CD4-positive, alpha-beta T cell treated with Interleukin-2 at 100 ng/mL for 4 hours (primary cell): ENCODE measurements at regions not wholly inside any gene's neighbourhood (a gene's known extent, or its start where the extent isn't known, plus 50 kb on each side); places are given as distances from the start of the nearest gene placed in this dataset.

Source experiments
- DNase-seq: peaks from one replicate; pipeline ENCODE4 v3.0.0-alpha.2; 2020; ENCODE audit warnings: low spot score

DNA sequence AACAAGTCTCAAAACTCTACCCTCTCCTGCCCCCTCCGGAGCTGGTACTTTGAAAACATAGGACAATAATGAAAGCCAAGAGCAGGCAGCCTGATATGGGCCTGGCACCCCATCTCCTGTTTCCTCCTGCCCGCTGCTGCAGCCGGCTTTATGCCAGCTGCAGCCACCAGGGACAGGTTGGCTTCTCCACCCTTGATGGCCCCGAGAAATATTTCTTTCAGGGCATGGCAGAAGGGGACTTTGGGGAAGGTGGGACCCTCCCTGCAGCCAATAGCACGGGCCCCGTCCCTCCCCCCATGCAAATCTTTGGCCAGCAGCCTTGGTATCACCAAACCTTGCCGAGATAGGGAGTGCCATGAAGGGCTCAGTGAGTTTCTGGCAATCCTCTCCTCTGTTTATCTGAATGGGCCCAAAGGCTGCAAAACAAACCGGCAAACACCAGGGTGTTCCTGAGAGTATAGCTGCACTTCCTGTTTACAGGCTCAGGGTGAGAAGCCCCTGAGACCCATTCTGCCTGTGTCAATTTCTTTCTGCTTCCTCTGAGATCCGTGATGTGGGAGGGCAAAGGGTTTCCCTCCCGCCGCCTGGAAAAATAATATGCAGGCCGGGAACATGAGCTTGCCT is 73.4 kb upstream of the BOD1 start:
- DNase-seq, result no peak

DNA sequence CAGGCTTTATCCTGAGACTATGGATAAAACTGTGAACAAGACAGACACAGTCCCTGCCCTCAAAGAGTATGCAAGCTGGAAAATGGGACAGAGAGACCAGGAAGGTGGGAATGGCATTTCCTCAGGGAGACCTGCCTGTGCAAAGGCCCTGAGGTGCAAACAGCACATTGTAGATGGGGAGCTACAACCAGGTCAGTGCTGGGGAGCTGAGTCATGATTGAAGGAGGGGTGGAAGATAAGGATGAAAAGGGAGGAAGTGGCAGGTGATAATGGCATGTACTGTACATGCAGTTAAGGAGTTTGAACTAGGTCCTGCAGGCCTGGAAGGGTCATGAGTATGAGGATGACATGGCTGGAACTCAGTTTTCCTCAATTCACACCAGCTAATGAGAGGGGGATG is 75.5 kb upstream of the BOD1 start:
- DNase-seq, result no peak

DNA sequence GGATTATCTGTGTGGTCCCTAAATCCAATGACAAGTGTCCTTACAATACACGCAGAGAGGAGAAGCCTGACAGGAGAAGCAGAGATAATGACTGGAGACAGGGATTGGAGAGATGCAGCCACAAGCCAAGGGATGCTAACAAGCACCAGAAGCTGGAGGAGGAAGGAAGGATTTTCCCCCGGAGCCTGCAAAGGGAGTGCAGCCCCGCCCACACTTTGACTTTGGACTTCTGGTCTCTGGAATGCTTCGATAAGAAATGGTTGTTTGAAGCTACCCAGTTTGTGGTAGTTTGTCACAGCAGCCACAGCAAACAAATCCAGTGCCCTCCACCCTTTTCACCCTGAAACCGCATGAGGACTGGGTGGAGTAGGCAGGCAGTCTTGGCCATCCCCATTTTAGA is 77.2 kb upstream of the BOD1 start:
- no peak for DNase-seq

DNA sequence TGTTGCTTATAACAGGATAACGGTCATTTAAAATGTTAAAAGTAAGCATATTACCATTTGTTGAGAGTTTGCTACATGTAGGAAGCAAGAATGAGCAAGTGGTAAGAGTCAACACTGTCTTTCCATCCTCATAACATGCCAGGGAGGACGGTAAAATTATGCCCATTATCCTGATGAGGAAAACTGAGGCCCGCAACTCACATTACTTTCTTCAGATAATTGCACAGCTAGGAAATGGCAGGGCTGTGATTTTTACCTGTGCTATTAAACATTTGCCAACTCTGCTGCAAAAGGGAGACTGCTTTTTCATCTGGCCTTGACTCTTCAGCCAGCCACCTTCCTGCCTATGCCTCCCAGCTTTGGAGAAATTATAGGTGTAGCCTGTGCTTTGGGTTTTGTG is 79.8 kb upstream of the BOD1 start:
- DNase-seq, result no peak

DNA sequence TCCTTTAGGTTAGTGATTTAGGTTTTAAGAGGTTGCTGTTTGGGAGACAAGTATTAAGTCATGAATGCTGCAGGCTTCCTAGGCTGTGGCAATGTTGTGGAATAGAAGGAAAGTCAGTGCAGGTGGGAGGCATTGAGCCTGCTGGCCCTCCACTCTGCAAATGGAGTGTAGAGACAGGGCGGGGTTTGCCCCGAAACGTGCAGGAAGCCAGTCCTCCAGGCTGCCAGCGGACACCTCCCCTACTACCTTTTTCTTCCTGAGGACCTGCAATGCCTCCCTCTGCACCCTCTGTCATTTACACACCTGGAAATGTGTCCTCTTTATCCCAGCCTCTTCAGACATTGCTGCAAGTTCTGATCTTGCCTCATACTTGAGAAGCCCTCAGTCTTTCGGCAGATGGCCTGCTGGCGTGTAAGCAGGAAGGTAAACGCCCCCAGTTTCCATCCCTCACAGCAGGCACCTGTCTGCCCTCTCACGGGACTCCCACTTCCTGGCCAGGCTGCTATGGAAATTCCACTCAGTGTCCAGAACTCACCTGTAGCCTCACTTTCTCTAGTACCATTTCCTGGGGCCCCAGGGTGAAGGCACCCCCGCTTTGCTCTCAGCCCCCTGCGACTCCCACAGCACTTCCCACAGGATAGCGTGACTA is 81.6 kb upstream of the BOD1 start:
- no peak for DNase-seq

GRCh38 chr5:173699966-173700365 is 83.5 kb upstream of the BOD1 start:
- DNase-seq, result no peak

GRCh38 chr5:173703466-173703865 is 87.0 kb upstream of the BOD1 start:
- no peak for DNase-seq

DNA sequence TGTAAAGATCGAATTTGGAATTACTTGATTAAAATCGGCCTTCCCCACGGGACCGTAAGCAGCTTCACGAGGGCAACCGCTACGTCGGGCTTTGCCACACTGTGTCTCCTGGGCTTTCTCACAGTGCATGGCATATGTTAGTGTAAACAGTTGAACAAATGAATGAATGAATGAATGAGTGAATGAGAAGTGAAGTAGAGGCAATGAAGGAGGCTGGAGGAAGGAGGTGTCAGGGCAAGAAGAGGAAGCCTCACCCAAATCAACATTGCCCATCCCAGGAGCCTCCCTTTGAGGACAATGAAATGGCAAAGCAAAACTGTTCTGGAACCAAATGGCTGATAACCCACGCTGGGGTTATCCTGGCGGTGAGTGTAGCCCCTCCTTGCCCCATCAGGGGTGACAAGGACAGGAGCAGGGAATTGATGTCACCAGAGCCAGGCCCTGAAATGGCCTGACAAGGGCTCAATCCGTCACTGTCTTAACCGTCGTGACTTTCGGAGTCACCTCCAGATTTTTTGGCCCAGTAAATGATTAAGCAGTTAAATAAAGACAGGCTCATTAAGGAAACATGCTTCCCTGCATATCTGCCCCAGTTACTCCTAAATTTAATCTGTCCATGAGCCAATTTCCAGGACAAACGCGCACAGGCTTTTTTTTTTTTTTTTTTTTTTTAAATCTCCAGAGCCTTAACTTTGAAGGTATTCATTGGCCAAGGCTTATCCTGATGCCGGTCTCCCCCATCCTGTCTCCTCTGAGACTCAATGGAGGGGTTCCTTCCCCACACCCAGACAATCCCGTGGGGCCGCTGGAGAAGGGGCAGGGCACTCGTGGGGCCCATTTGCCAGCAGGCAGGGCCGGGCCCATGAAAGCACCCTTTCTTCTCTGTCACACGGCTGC is 88.4 kb upstream of the BOD1 start:
- DNase-seq, result no peak

GRCh38 chr5:173705512-173706044 is 89.1 kb upstream of the BOD1 start:
- DNase-seq, result no peak

DNA sequence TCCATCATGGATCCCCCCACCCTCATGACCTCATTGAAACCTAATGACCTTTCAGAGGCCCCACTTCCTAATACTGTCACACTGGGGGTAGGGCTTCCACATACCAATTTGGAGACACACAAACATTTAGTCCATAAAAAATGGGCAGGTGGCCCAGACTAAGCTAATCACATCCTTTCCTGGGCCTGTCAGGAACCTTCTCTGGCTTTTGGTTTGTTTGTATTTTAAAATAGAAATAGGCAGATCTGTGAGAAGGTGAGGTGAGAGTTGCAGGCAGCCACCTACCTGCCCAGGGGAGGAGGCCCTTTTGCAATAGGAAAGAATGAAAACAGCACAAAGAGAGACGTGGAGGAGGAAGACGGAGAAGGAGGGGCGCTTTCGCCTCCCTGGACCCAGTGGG is 90.2 kb upstream of the BOD1 start:
- no peak for DNase-seq

DNA sequence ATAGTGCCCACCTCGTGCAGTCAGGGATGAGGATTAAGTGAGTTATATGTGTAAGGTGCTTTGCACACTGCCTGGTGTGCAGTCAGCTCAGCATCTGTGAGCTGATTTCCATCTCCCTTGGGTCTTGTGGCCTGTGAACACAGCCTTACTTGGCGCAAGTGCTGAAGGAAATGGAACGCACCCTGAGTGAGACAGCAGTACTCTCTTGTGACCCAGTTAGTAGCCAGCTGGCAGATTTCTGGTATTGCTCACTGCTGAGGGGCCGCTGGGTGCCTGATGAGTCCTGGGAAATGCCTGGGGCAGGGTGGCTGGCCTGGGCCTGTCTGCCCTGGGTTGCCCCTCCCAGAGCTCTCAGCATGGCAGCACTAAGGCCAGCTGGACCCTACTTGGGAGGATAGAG is 90.9 kb upstream of the BOD1 start:
- DNase-seq, result no peak

DNA sequence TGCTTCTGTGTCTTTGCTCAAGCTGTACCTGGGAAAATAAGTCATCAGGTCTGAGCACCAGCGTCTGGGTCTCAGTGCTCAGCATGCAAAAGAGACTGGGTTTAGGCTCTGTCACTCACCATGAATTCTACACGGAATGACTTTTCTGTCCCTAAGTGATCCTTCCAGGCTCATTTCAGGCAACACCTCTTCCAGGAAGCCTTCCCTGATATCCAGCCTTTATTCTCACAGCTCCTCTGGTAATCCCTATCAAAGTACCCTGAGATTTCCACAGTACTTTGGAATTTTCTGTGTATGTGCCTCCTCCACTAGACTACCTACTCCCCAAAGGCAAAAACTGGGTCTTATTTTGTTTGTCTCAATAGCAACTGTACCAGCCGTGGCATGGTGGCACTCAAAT is 92.7 kb upstream of the BOD1 start:
- no peak for DNase-seq

DNA sequence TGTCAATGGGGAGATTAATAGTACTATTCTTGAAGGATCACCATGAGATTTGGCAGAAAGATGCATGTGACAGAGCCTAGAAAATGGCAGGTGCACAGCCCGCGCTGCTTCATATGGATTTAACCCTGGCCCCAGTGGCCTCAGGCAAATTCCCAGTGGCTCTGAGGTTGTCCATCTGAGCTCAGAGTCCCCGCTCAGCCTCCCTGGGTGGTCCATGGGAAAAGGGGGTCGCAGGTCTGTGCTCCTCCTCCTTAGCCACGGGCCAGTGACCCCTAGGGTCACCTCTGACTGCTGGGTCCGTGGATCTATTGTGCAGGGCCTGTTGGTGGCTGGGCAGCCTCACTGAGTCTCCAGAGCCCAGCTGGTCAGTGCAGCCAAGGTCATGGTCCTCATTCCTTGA is 93.3 kb upstream of the BOD1 start:
- no peak for DNase-seq

- DNase-seq, result no peak
These were observed 94.1 kb upstream of the BOD1 start for GRCh38 chr5:173710528-173710927.

DNA sequence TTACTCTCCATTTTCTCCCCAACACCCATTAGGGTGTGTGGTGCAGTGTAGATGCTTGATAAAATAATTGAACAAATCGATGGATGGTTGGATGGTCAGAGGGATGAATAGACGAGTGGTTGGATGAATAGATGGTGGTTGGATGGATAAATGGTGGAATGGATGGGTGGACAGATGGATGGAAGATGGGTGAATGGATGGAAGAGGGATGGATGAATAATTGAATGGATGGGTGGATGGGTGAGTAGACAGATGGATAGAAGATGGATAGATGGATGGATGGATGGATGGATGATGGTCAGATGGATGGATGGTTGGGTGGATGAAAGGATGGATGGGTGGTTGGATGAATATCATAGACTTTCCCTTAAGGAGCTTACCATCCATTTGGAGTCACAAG is 95.0 kb upstream of the BOD1 start:
- DNase-seq, result no peak

- no peak for DNase-seq
These were observed 96.2 kb upstream of the BOD1 start for GRCh38 chr5:173712609-173713175.

DNA sequence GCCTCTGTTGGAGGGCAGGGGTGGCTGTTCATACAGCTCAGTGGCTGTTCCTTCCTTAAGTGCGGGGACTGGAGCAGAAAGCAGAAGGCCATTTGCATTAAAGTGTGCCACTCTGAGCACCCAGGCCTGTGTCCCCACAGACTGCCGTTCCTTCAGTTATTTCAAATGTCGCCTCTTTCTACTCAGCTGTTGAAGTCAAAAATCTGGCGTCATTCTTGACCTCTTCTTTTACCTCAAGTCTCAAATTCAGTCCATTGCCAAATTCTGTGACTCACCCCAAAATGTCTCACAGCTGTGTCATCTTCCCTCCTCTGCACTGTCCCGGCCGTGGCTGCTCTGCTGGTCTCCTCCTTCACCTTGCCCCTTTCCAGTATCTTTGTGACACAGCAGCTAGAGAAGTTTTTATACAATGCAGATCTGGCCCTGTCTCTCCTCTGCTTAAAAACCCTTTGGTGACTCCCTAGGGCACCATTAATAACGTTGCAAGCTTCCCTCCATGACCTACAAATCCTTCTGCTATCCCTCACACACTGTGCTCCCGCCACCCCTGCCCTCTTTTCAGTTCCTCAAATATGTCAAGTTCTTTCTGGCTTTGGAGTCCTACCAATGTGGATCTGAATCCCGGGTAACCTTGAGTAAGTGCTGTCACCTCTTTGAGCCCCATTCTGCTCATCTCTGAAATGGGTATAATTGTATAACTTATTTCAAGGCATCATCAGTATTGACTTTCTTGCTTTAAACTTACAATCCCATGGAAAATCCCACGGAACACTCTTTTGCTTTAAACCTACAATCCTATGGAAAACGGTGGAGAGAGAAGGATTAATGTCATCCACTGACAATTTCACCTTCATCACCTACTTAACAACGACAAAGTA is 98.3 kb upstream of the BOD1 start:
- no peak for DNase-seq

- DNase-seq, result no peak
These were observed 99.2 kb upstream of the BOD1 start for GRCh38 chr5:173715607-173716006.

GRCh38 chr5:173716058-173716682 is 99.7 kb upstream of the BOD1 start:
- DNase-seq, result no peak

DNA sequence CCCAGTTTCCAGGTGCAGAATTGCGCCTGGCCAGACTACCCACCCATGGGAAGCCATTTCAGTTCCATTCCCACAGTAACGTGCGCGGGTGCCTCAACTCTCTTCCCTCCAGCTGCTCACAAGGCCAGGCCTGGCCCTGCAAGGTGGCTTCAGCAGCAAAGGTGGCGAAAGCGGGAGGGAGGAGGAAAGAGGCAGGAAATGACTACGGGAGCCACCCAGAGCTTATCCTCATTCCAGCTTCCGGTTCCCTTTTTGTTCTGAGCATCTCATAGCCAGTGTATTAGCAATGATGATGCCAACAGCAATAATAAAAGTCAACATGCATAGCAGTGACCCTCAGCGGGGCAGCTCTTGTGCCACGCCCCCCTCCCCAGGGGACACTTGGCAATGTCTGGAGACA is 101.5 kb upstream of the BOD1 start:
- DNase-seq, result no peak

GRCh38 chr5:173718469-173718868 is 102.0 kb upstream of the BOD1 start:
- no peak for DNase-seq
